H1 (cell line): ENCODE measurements at regions not wholly inside any gene's neighbourhood (a gene's known extent, or its start where the extent isn't known, plus 50 kb on each side); places are given as distances from the start of the nearest gene placed in this dataset.
A peak's percentile ranks its signal among the peaks of the same experiment; 100 is the strongest.

Experiments used
- CTCF ChIA-PET: fragments of 300-600 bp; sonication (Branson Sonifier 250); formaldehyde crosslinking; loops from one replicate; lab custom pipeline; 2021; ENCODE audit not compliant: partially characterized antibody; lab: Charles Lee
- POLR2A ChIA-PET: fragments of 300-600 bp; sonication (Branson Sonifier 250); formaldehyde crosslinking; loops from one replicate; lab custom pipeline; 2021; ENCODE audit warnings: inconsistent platforms; ENCODE audit not compliant: partially characterized antibody; lab: Charles Lee
- DNase-seq, 2 experiments: peaks; one replicate each; pipeline versions ENCODE4 v3.0.0 to v3.0.0-alpha.2; 2010 to 2022; ENCODE audit warnings: low spot score in 2 of 2, low read depth in 1 of 2, mixed read lengths in 1 of 2
- FAIRE-seq: peaks from 2 replicates; lab custom pipeline; 2011; peaks lifted over from hg19 to GRCh38; lab: Jason Lieb, UNC
- H2AFZ ChIP-seq: 2 replicates; pipeline ENCODE4 v1.8.1; 2012; ENCODE audit warnings: low read length, inconsistent platforms
- H2AK5ac ChIP-seq: 2 replicates; pipeline ENCODE4 v1.6.1; 2013; ENCODE audit warnings: low read depth, low read length
- H2BK120ac ChIP-seq: replicated peaks from 2 replicates; pipeline ENCODE3; 2013; ENCODE audit warnings: low read depth, low read length, inconsistent platforms
- H2BK12ac ChIP-seq: 2 replicates; pipeline ENCODE4 v1.6.1; 2013; ENCODE audit warnings: low read depth, low read length
- H2BK15ac ChIP-seq: 2 replicates; pipeline ENCODE4 v1.6.1; 2013; ENCODE audit warnings: low read length
- H2BK20ac ChIP-seq: 2 replicates; pipeline ENCODE4 v1.6.1; 2013; ENCODE audit warnings: low read length
- H2BK5ac ChIP-seq: 2 replicates; pipeline ENCODE4 v1.6.1; 2013; ENCODE audit warnings: low read depth, low read length
- H3K14ac ChIP-seq: 2 replicates; pipeline ENCODE4 v1.6.1; 2013; ENCODE audit warnings: inconsistent platforms; ENCODE audit not compliant: insufficient read length
- H3K18ac ChIP-seq: 2 replicates; pipeline ENCODE4 v1.6.1; 2013; ENCODE audit warnings: low read length; ENCODE audit errors: extremely low read depth
- H3K23ac ChIP-seq: 2 replicates; pipeline ENCODE4 v1.6.1; 2013; ENCODE audit warnings: inconsistent platforms; ENCODE audit not compliant: insufficient read length
- H3K23me2 ChIP-seq: 2 replicates; pipeline ENCODE4 v1.6.1; 2013; ENCODE audit warnings: low read depth, low read length
- H3K27ac ChIP-seq: 2 replicates; pipeline ENCODE4 v1.6.1; 2011; ENCODE audit warnings: low read depth, low read length, inconsistent platforms
- H3K27me3 ChIP-seq, 4 experiments: replicated peaks in 1 of 4; 1 replicate in 1 of 4; 2 replicates in 3 of 4; pipeline versions ENCODE4 v1.6.1 to v1.8.1; 2011 to 2013; ENCODE audit warnings: low read length in 3 of 4, mild to moderate bottlenecking in 3 of 4, inconsistent platforms in 2 of 4, mixed read lengths in 2 of 4, moderate library complexity in 1 of 4; ENCODE audit not compliant: control insufficient read depth in 3 of 4, insufficient read depth in 3 of 4; ENCODE audit errors: extremely low read depth in 1 of 4
- H3K36me3 ChIP-seq, 4 experiments: 2 replicates each; pipeline versions ENCODE4 v1.6.1 to v1.8.1; 2011 to 2013; ENCODE audit warnings: mild to moderate bottlenecking in 4 of 4, low read length in 3 of 4, moderate library complexity in 2 of 4, control low read depth in 1 of 4, inconsistent platforms in 1 of 4; ENCODE audit not compliant: insufficient read depth in 4 of 4, control insufficient read depth in 2 of 4
- H3K4ac ChIP-seq: replicated peaks from 2 replicates; pipeline ENCODE3; 2013; ENCODE audit warnings: low read length, low read depth, mixed read lengths, inconsistent platforms; ENCODE audit not compliant: insufficient read length
- H3K4me1 ChIP-seq, 4 experiments: replicated peaks in 1 of 4; 1 replicate in 1 of 4; 2 replicates in 3 of 4; pipeline versions ENCODE4 v1.6.1 to v1.8.1; 2011 to 2013; ENCODE audit warnings: low read length in 3 of 4, inconsistent platforms in 2 of 4, mixed read lengths in 1 of 4; ENCODE audit not compliant: insufficient read depth in 4 of 4, control insufficient read depth in 3 of 4
- H3K4me2 ChIP-seq, 2 experiments: 2 replicates each; pipeline versions ENCODE4 v1.6.1 to v1.8.1; 2011 to 2013; ENCODE audit warnings: low read depth in 2 of 2, low read length in 2 of 2, control low read depth in 1 of 2, inconsistent platforms in 1 of 2, mild to moderate bottlenecking in 1 of 2; ENCODE audit not compliant: insufficient read depth in 1 of 2
- H3K4me3 ChIP-seq, 4 experiments: fragments of 200-600, 300-600 bp in 1 of 4; sonication (generic), shearing (Covaris generic), sonication (Bioruptor Twin) in 1 of 4; 2 replicates each; pipeline versions ENCODE4 v1.5.1 to v1.8.1; 2011 to 2016; ENCODE audit warnings: low read length in 4 of 4, low read depth in 3 of 4, control low read depth in 2 of 4, inconsistent platforms in 2 of 4, mild to moderate bottlenecking in 2 of 4, mixed read lengths in 1 of 4, moderate library complexity in 1 of 4; ENCODE audit not compliant: insufficient read depth in 2 of 4; ENCODE audit errors: extremely low read depth in 1 of 4
- H3K56ac ChIP-seq: replicated peaks from 2 replicates; pipeline ENCODE3; 2013; ENCODE audit warnings: low read depth, mild to moderate bottlenecking, mixed read lengths, low read length, inconsistent platforms; ENCODE audit not compliant: insufficient read length
- H3K79me1 ChIP-seq: 2 replicates; pipeline ENCODE4 v1.6.1; 2013; ENCODE audit warnings: low read depth, low read length, control low read depth
- H3K79me2 ChIP-seq, 2 experiments: 2 replicates each; pipeline versions ENCODE4 v1.6.1 to v1.8.1; 2012 to 2013; ENCODE audit warnings: low read length in 2 of 2, mild to moderate bottlenecking in 2 of 2, inconsistent platforms in 1 of 2; ENCODE audit not compliant: insufficient read depth in 2 of 2, control insufficient read depth in 1 of 2
- H3K9ac ChIP-seq, 4 experiments: replicated peaks in 1 of 4; 1 replicate in 1 of 4; 2 replicates in 3 of 4; pipeline versions ENCODE4 v1.6.1 to v1.8.1; 2011 to 2013; ENCODE audit warnings: low read depth in 3 of 4, low read length in 3 of 4, control low read depth in 2 of 4, mild to moderate bottlenecking in 2 of 4, moderate library complexity in 2 of 4, inconsistent platforms in 1 of 4; ENCODE audit errors: extremely low read depth in 1 of 4
- H3K9me3 ChIP-seq, 2 experiments: 2 replicates each; pipeline versions ENCODE4 v1.6.1 to v1.8.1; 2012 to 2013; ENCODE audit warnings: mild to moderate bottlenecking in 2 of 2, moderate library complexity in 2 of 2, control low read depth in 1 of 2, inconsistent platforms in 1 of 2, low read depth in 1 of 2, low read length in 1 of 2, mixed read lengths in 1 of 2; ENCODE audit not compliant: insufficient read depth in 2 of 2
- H4K20me1 ChIP-seq, 2 experiments: replicated peaks in 1 of 2; 2 replicates each; pipeline versions ENCODE3 to v1.8.1; 2011 to 2013; ENCODE audit warnings: inconsistent platforms in 2 of 2, low read length in 2 of 2, mild to moderate bottlenecking in 1 of 2; ENCODE audit not compliant: insufficient read depth in 2 of 2, control insufficient read depth in 1 of 2
- H4K5ac ChIP-seq: 2 replicates; pipeline ENCODE4 v1.6.1; 2013; ENCODE audit warnings: low read length, low read depth, mixed read lengths, inconsistent platforms; ENCODE audit not compliant: insufficient read length
- H4K8ac ChIP-seq: 2 replicates; pipeline ENCODE4 v1.8.0; 2013; ENCODE audit warnings: mild to moderate bottlenecking, moderate library complexity, low read length, inconsistent platforms; ENCODE audit not compliant: insufficient read depth; ENCODE audit errors: extremely low read depth
- H4K91ac ChIP-seq: replicated peaks from 2 replicates; pipeline ENCODE3; 2013; ENCODE audit warnings: low read length, mixed read lengths, inconsistent platforms; ENCODE audit not compliant: insufficient read length
- CREB1 ChIP-seq: IDR thresholded peaks from 2 replicates; pipeline ENCODE4 v1.6.1; 2012; ENCODE audit warnings: inconsistent platforms
- SRF ChIP-seq: IDR thresholded peaks from 2 replicates; pipeline ENCODE4 v1.6.1; 2011; ENCODE audit warnings: mild to moderate bottlenecking, low read depth, low read length, moderate library complexity
- WGBS, 2 experiments: shearing (Covaris generic) in 1 of 2; methylation state at CpG; one replicate each; pipeline versions ENCODE4 v1.1.6 to v1.1.7; 2013 to 2015; ENCODE audit warnings: low lambda C conversion rate in 2 of 2, mixed read lengths in 2 of 2, inconsistent platforms in 1 of 2, low coverage in 1 of 2, missing lambda C conversion rate in 1 of 2; ENCODE audit not compliant: insufficient replicate concordance in 2 of 2, insufficient coverage in 1 of 2, insufficient read length in 1 of 2; ENCODE audit errors: extremely low coverage in 1 of 2, missing lambda C conversion rate in 1 of 2; 5-methylcytosine and 5-hydroxymethylcytosine counted together

GRCh38 chr5:38099205-38100168 lies 158.9 kb upstream of the EGFLAM start:
- Histone ChIP-seq H3K14ac (no peak overlapping the region), H3K27me3 (peaks cover 0 to 2% (median under 1%) of the 10 kb centered on the region in 4 experiments; a peak in 2 of 7 replicates), H2BK5ac (no peak overlapping the region), H3K4me1 (peaks cover 0 to 9% (median 4%) of the 10 kb centered on the region in 4 experiments; a peak in 5 of 7 replicates), H3K27ac (no peak overlapping the region), H2BK12ac (no peak overlapping the region), H3K23me2 (peaks cover 2% of the 10 kb centered on the region; the same call in 1 of the 2 replicates), H3K56ac (no peak overlapping the region), H4K8ac (no peak overlapping the region), H2BK120ac (no peak overlapping the region), H4K91ac (no peak overlapping the region), H4K5ac (no peak overlapping the region), H2AFZ (no peak overlapping the region), H3K23ac (no peak overlapping the region), H4K20me1 (no peaks in the 10 kb centered on the region), H3K9ac (no peak overlapping the region), H3K79me2 (no peaks in the 10 kb centered on the region), H3K18ac (no peak overlapping the region), H3K4me3 (no peak overlapping the region), H3K4ac (no peak overlapping the region), H3K9me3 (no peaks in the 10 kb centered on the region), H3K4me2 (no peak overlapping the region), H2BK15ac (no peak overlapping the region), H3K36me3 (no peaks in the 10 kb centered on the region), H3K79me1 (no peaks in the 10 kb centered on the region), H2AK5ac (no peak overlapping the region), H2BK20ac (no peak overlapping the region)
- DNase-seq: no peak
- TF ChIP-seq CREB1: no peak
- peak; percentile 85 for TF ChIP-seq SRF
- WGBS, 2 experiments: 83% methylated on average over 3 of the region's 3 CpGs; no CpG with 5 or more reads in 1 of the 2 experiments
- CTCF ChIA-PET: interaction anchor here (0.5 to 1.1 kb wide), 3 partner anchors 8 to 813 kb away, joined by 3 read pairs; no protein-coding TSS in a partner anchor
- no peak for FAIRE-seq
- POLR2A ChIA-PET: no interaction called here
